WERI-Rb-1 (cell line): ENCODE measurements at regions not wholly inside any gene's neighbourhood (a gene's known extent, or its start where the extent isn't known, plus 50 kb on each side); places are given as distances from the start of the nearest gene placed in this dataset.

Experiments
- DNase-seq: peaks from one replicate; pipeline ENCODE4 v3.0.0-alpha.2; 2020
- H3K27ac ChIP-seq: fragments of 250-450 bp; sonication (Bioruptor Pico); 2 replicates; pipeline ENCODE4 v1.5.1; 2020; ENCODE audit warnings: mild to moderate bottlenecking, moderate library complexity
- H3K27me3 ChIP-seq: fragments of 250-450 bp; sonication (Bioruptor Pico); 2 replicates; pipeline ENCODE4 v1.5.1; 2021; ENCODE audit warnings: mild to moderate bottlenecking, low read depth, moderate library complexity; ENCODE audit not compliant: insufficient read depth, severe bottlenecking
- H3K36me3 ChIP-seq: fragments of 250-450 bp; sonication (Bioruptor Pico); 2 replicates; pipeline ENCODE4 v1.5.1; 2020; ENCODE audit warnings: mild to moderate bottlenecking, moderate library complexity
- H3K4me3 ChIP-seq: 2 replicates; pipeline ENCODE4 v1.5.1; 2011; ENCODE audit warnings: low read depth, mild to moderate bottlenecking, control low read depth, low read length
- H3K9me3 ChIP-seq: fragments of 250-450 bp; sonication (Bioruptor Pico); 2 replicates; pipeline ENCODE4 v1.5.1; 2021; ENCODE audit warnings: mild to moderate bottlenecking, moderate library complexity; ENCODE audit not compliant: severe bottlenecking
- CTCF ChIP-seq: IDR thresholded peaks from 2 replicates; pipeline ENCODE4 v1.5.1; 2011; ENCODE audit warnings: low read depth, mild to moderate bottlenecking, control low read depth, inconsistent platforms, low read length

GRCh38 chr4:133741766-133742165, 459.8 kb downstream of the PABPC4L start:
- DNase-seq, result no peak
- H3K4me3 ChIP-seq, result no peak overlapping the region
- TF ChIP-seq CTCF, result no peak
- H3K9me3 ChIP-seq, result no peaks in the 10 kb centered on the region
- no peaks in the 10 kb centered on the region for H3K27me3 ChIP-seq
- no peaks in the 10 kb centered on the region for H3K36me3 ChIP-seq
- H3K27ac ChIP-seq, result no peak overlapping the region

GRCh38 chr4:133720001-133720400, 481.6 kb downstream of the PABPC4L start:
- no peak overlapping the region for H3K27ac ChIP-seq
- no peaks in the 10 kb centered on the region for H3K36me3 ChIP-seq
- no peaks in the 10 kb centered on the region for H3K27me3 ChIP-seq
- no peak for DNase-seq
- no peak overlapping the region for H3K4me3 ChIP-seq
- no peak for TF ChIP-seq CTCF
- H3K9me3 ChIP-seq, result no peaks in the 10 kb centered on the region

- no peak for TF ChIP-seq CTCF
- Histone ChIP-seq H3K27ac (no peak overlapping the region), H3K4me3 (no peak overlapping the region), H3K9me3 (no peaks in the 10 kb centered on the region), H3K27me3 (no peaks in the 10 kb centered on the region), H3K36me3 (no peaks in the 10 kb centered on the region)
- DNase-seq, result no peak
Observed at GRCh38 chr4:133719098-133719497, 482.5 kb downstream of the PABPC4L start.

- no peak overlapping the region for H3K4me3 ChIP-seq
- no peaks in the 10 kb centered on the region for H3K9me3 ChIP-seq
- no peak for TF ChIP-seq CTCF
- H3K27ac ChIP-seq, result no peak overlapping the region
- no peaks in the 10 kb centered on the region for H3K27me3 ChIP-seq
- no peak for DNase-seq
- H3K36me3 ChIP-seq, result no peaks in the 10 kb centered on the region
Observed at GRCh38 chr4:133714211-133714610, 487.4 kb downstream of the PABPC4L start.

- Histone ChIP-seq H3K36me3 (no peaks in the 10 kb centered on the region), H3K9me3 (no peaks in the 10 kb centered on the region), H3K27me3 (no peaks in the 10 kb centered on the region), H3K27ac (no peak overlapping the region), H3K4me3 (no peak overlapping the region)
- TF ChIP-seq CTCF, result no peak
- no peak for DNase-seq
Observed at GRCh38 chr4:133713340-133713739, 488.2 kb downstream of the PABPC4L start.

GRCh38 chr4:133711817-133712216, 489.8 kb downstream of the PABPC4L start:
- Histone ChIP-seq H3K27ac (no peak overlapping the region), H3K4me3 (no peak overlapping the region), H3K9me3 (no peaks in the 10 kb centered on the region), H3K27me3 (no peaks in the 10 kb centered on the region), H3K36me3 (no peaks in the 10 kb centered on the region)
- no peak for TF ChIP-seq CTCF
- DNase-seq, result no peak
